ENCODE measurements at regions not wholly inside any gene's neighbourhood (a gene's known extent, or its start where the extent isn't known, plus 50 kb on each side); places are given as distances from the start of the nearest gene placed in this dataset.

GRCh38 chr16:86427433-86427851, 82.9 kb upstream of the FOXF1 start:
- Histone ChIP-seq H3K4me3 (ENCODE audit: low read length) (no peak overlapping the region), H3K9me3 (ENCODE audit: low read length) (no peaks in the 10 kb centered on the region), H2AFZ (ENCODE audit: low read length) (no peak overlapping the region; the same call in 1 of the 2 replicates), H3K9ac (ENCODE audit: low read length) (no peak overlapping the region), H3K36me3 (ENCODE audit: insufficient read depth, low read length) (no peaks in the 10 kb centered on the region), H4K20me1 (ENCODE audit: insufficient read depth, low read depth, low read length) (no peaks in the 10 kb centered on the region), H3K27me3 (ENCODE audit: low read length) (0 out of 2 replicates have a peak, but pooled peaks cover 3% of the 10 kb centered on the region), H3K9me2 (replicated peaks; ENCODE audit: insufficient read depth, low read length) (no peaks in the 10 kb centered on the region), H3K27ac (ENCODE audit: low read length) (no peak overlapping the region), H3K4me1 (ENCODE audit: low read length) (no peaks in the 10 kb centered on the region), H3K79me2 (ENCODE audit: low read length) (no peaks in the 10 kb centered on the region), H3K4me2 (ENCODE audit: low read depth, low read length, poor library complexity, severe bottlenecking) (no peak overlapping the region)
- DNase-seq: no peak

GRCh38 chr16:86428729-86429517, 81.4 kb upstream of the FOXF1 start:
- 0 out of 2 replicates have a peak, but pooled peaks cover 3% of the 10 kb centered on the region for H3K27me3 ChIP-seq (ENCODE audit: low read length)
- H3K27ac ChIP-seq (ENCODE audit: low read length): no peak overlapping the region
- no peaks in the 10 kb centered on the region for H3K9me3 ChIP-seq (ENCODE audit: low read length)
- H3K4me1 ChIP-seq (ENCODE audit: low read length): no peaks in the 10 kb centered on the region
- H3K9me2 ChIP-seq (replicated peaks; ENCODE audit: insufficient read depth, low read length): no peaks in the 10 kb centered on the region
- no peak overlapping the region for H3K9ac ChIP-seq (ENCODE audit: low read length)
- H3K36me3 ChIP-seq (ENCODE audit: insufficient read depth, low read length): no peaks in the 10 kb centered on the region
- no peaks in the 10 kb centered on the region for H3K79me2 ChIP-seq (ENCODE audit: low read length)
- no peaks in the 10 kb centered on the region for H4K20me1 ChIP-seq (ENCODE audit: insufficient read depth, low read depth, low read length)
- H3K4me2 ChIP-seq (ENCODE audit: low read depth, low read length, poor library complexity, severe bottlenecking): no peak overlapping the region
- peak; percentile 42 for DNase-seq
- H2AFZ ChIP-seq (ENCODE audit: low read length): no peak overlapping the region
- no peak overlapping the region for H3K4me3 ChIP-seq (ENCODE audit: low read length)

DNA sequence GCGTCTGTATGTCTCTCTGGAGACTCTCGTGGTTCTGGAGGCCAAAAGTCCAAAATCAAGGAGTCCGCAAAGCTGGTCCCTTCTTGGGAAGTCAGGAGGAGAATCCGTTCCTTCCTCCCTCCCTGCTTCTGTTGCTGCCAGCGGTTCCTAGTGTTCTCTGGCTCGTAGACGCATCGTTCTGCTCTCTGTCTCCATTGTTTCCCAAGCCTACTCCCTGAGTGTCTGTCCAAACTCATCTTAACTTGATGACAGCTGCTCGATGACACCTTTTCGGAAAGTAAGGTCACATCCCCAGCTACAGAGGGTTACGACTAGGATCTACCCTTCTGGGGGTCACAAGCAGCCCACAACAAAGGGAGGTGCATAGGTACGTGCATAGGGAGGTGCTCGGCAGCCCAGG, 80.7 kb upstream of the FOXF1 start:
- H3K4me2 ChIP-seq (ENCODE audit: low read depth, low read length, poor library complexity, severe bottlenecking): no peak overlapping the region

GRCh38 chr16:86430814-86431213, 79.5 kb upstream of the FOXF1 start:
- no peaks in the 10 kb centered on the region for H3K9me2 ChIP-seq (replicated peaks; ENCODE audit: insufficient read depth, low read length)
- DNase-seq: no peak
- no peak overlapping the region for H3K4me2 ChIP-seq (ENCODE audit: low read depth, low read length, poor library complexity, severe bottlenecking)
- no peaks in the 10 kb centered on the region for H3K9me3 ChIP-seq (ENCODE audit: low read length)
- 0 out of 2 replicates have a peak, but pooled peaks cover 3% of the 10 kb centered on the region for H3K27me3 ChIP-seq (ENCODE audit: low read length)
- no peak overlapping the region for H3K4me3 ChIP-seq (ENCODE audit: low read length)
- H2AFZ ChIP-seq (ENCODE audit: low read length): no peak overlapping the region
- H3K79me2 ChIP-seq (ENCODE audit: low read length): no peaks in the 10 kb centered on the region
- no peaks in the 10 kb centered on the region for H3K4me1 ChIP-seq (ENCODE audit: low read length)
- H4K20me1 ChIP-seq (ENCODE audit: insufficient read depth, low read depth, low read length): no peaks in the 10 kb centered on the region
- no peaks in the 10 kb centered on the region for H3K36me3 ChIP-seq (ENCODE audit: insufficient read depth, low read length)
- no peak overlapping the region for H3K27ac ChIP-seq (ENCODE audit: low read length)
- no peak overlapping the region for H3K9ac ChIP-seq (ENCODE audit: low read length)

More for the DNA sequence above, 80.7 kb upstream of the FOXF1 start:
- H3K36me3 ChIP-seq (ENCODE audit: insufficient read depth, low read length): no peaks in the 10 kb centered on the region
- no peaks in the 10 kb centered on the region for H3K79me2 ChIP-seq (ENCODE audit: low read length)
- no peaks in the 10 kb centered on the region for H3K9me2 ChIP-seq (replicated peaks; ENCODE audit: insufficient read depth, low read length)
- H3K9ac ChIP-seq (ENCODE audit: low read length): no peak overlapping the region
- no peaks in the 10 kb centered on the region for H3K9me3 ChIP-seq (ENCODE audit: low read length)
- no peaks in the 10 kb centered on the region for H3K4me1 ChIP-seq (ENCODE audit: low read length)
- no peak overlapping the region for H3K4me3 ChIP-seq (ENCODE audit: low read length)
- no peak for DNase-seq
- 0 out of 2 replicates have a peak, but pooled peaks cover 3% of the 10 kb centered on the region for H3K27me3 ChIP-seq (ENCODE audit: low read length)
- H4K20me1 ChIP-seq (ENCODE audit: insufficient read depth, low read depth, low read length): no peaks in the 10 kb centered on the region
- H3K27ac ChIP-seq (ENCODE audit: low read length): no peak overlapping the region
- H2AFZ ChIP-seq (ENCODE audit: low read length): no peak overlapping the region

- H3K36me3 ChIP-seq (ENCODE audit: insufficient read depth, low read length): no peaks in the 10 kb centered on the region
- H3K4me2 ChIP-seq (ENCODE audit: low read depth, low read length, poor library complexity, severe bottlenecking): no peak overlapping the region
- H2AFZ ChIP-seq (ENCODE audit: low read length): no peak overlapping the region
- no peaks in the 10 kb centered on the region for H3K9me2 ChIP-seq (replicated peaks; ENCODE audit: insufficient read depth, low read length)
- no peaks in the 10 kb centered on the region for H3K4me1 ChIP-seq (ENCODE audit: low read length)
- no peak overlapping the region for H3K27ac ChIP-seq (ENCODE audit: low read length)
- no peak overlapping the region for H3K9ac ChIP-seq (ENCODE audit: low read length)
- DNase-seq: no peak
- H4K20me1 ChIP-seq (ENCODE audit: insufficient read depth, low read depth, low read length): no peaks in the 10 kb centered on the region
- H3K4me3 ChIP-seq (ENCODE audit: low read length): no peak overlapping the region
- no peaks in the 10 kb centered on the region for H3K79me2 ChIP-seq (ENCODE audit: low read length)
- no peaks in the 10 kb centered on the region for H3K9me3 ChIP-seq (ENCODE audit: low read length)
- H3K27me3 ChIP-seq (ENCODE audit: low read length): 0 out of 2 replicates have a peak, but pooled peaks cover 3% of the 10 kb centered on the region
Measured at GRCh38 chr16:86431540-86431939, 78.8 kb upstream of the FOXF1 start.

DNA sequence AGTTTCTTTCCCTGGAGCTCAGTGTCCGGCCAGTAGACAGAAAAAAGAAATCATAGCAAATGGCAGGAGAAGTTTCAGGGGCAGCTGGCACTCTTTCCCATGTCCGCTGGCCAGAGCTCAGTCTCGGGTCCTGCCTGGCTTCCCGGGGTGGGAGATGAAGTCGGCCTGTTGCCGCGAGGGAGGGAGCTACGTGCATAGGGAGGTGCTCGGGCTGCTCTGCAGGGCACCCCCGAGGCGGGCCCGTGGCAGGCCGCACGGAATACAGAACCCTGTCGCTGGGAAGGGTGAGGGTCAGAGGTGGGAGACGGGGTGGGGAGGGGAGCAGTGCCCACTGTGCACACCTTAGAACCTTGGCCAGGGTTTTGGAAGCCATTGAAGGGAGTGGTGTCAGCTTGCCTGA, 78.3 kb upstream of the FOXF1 start:
- H3K27me3 ChIP-seq (ENCODE audit: low read length): 0 out of 2 replicates have a peak, but pooled peaks cover 3% of the 10 kb centered on the region
- no peaks in the 10 kb centered on the region for H3K9me3 ChIP-seq (ENCODE audit: low read length)
- no peak overlapping the region for H3K27ac ChIP-seq (ENCODE audit: low read length)
- H3K9me2 ChIP-seq (replicated peaks; ENCODE audit: insufficient read depth, low read length): no peaks in the 10 kb centered on the region
- H3K36me3 ChIP-seq (ENCODE audit: insufficient read depth, low read length): no peaks in the 10 kb centered on the region
- no peak overlapping the region for H3K4me2 ChIP-seq (ENCODE audit: low read depth, low read length, poor library complexity, severe bottlenecking)
- H3K79me2 ChIP-seq (ENCODE audit: low read length): no peaks in the 10 kb centered on the region
- no peak for DNase-seq
- no peaks in the 10 kb centered on the region for H3K4me1 ChIP-seq (ENCODE audit: low read length)
- H3K4me3 ChIP-seq (ENCODE audit: low read length): no peak overlapping the region
- no peaks in the 10 kb centered on the region for H4K20me1 ChIP-seq (ENCODE audit: insufficient read depth, low read depth, low read length)
- H2AFZ ChIP-seq (ENCODE audit: low read length): no peak overlapping the region
- no peak overlapping the region for H3K9ac ChIP-seq (ENCODE audit: low read length)

DNA sequence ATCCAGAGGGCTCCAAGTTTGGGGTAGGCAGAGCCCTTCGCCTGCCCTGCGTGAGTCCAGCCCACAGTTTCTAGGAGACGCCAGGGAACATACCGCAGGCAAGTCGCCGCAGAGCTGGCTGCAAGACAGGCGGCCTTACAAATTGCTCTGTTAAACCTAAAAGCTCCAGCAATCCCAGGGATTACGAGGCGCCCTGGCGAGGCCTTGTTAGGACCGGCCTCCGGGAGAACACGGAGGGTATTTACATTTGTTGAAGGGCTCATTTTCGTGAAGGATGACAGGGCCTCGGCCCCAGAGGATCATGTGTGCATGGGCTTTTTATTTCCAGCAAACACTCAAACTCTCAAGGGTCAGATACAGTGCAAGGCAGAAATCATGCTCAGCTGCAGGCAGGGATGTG, 77.6 kb upstream of the FOXF1 start:
- Histone ChIP-seq H3K79me2 (ENCODE audit: low read length) (no peaks in the 10 kb centered on the region), H3K27ac (ENCODE audit: low read length) (no peak overlapping the region)

GRCh38 chr16:86436466-86437185, 73.7 kb upstream of the FOXF1 start:
- Histone ChIP-seq H3K27me3 (ENCODE audit: low read length) (no peaks in the 10 kb centered on the region), H3K4me3 (ENCODE audit: low read length) (no peak overlapping the region), H2AFZ (ENCODE audit: low read length) (no peak overlapping the region), H3K9ac (ENCODE audit: low read length) (no peak overlapping the region), H3K9me3 (ENCODE audit: low read length) (no peaks in the 10 kb centered on the region), H3K27ac (ENCODE audit: low read length) (no peak overlapping the region), H3K36me3 (ENCODE audit: insufficient read depth, low read length) (no peaks in the 10 kb centered on the region), H3K4me2 (ENCODE audit: low read depth, low read length, poor library complexity, severe bottlenecking) (no peak overlapping the region), H3K4me1 (ENCODE audit: low read length) (no peaks in the 10 kb centered on the region), H3K9me2 (replicated peaks; ENCODE audit: insufficient read depth, low read length) (no peaks in the 10 kb centered on the region), H4K20me1 (ENCODE audit: insufficient read depth, low read depth, low read length) (no peaks in the 10 kb centered on the region), H3K79me2 (ENCODE audit: low read length) (no peaks in the 10 kb centered on the region)
- no peak for DNase-seq

More for the DNA sequence above, 77.6 kb upstream of the FOXF1 start:
- Histone ChIP-seq H3K4me3 (ENCODE audit: low read length) (no peak overlapping the region), H3K9me2 (replicated peaks; ENCODE audit: insufficient read depth, low read length) (no peaks in the 10 kb centered on the region), H3K27me3 (ENCODE audit: low read length) (no peaks in the 10 kb centered on the region), H3K4me2 (ENCODE audit: low read depth, low read length, poor library complexity, severe bottlenecking) (no peak overlapping the region), H3K9me3 (ENCODE audit: low read length) (no peaks in the 10 kb centered on the region), H3K9ac (ENCODE audit: low read length) (no peak overlapping the region), H4K20me1 (ENCODE audit: insufficient read depth, low read depth, low read length) (no peaks in the 10 kb centered on the region), H3K4me1 (ENCODE audit: low read length) (no peaks in the 10 kb centered on the region), H3K36me3 (ENCODE audit: insufficient read depth, low read length) (no peaks in the 10 kb centered on the region), H2AFZ (ENCODE audit: low read length) (no peak overlapping the region)
- no peak for DNase-seq
